Stimulated activated CD4-positive, alpha-beta T cell treated with anti-CD3 and anti-CD28 coated beads, TNF-alpha, amount 100 ng/mL, for 48 hours (primary cell): ENCODE measurements at regions not wholly inside any gene's neighbourhood (a gene's known extent, or its start where the extent isn't known, plus 50 kb on each side); places are given as distances from the start of the nearest gene placed in this dataset.

Experiments
- DNase-seq, 3 donors: peaks; one replicate each; pipeline ENCODE4 v3.0.0-alpha.2; 2020; ENCODE audit warnings: low read depth in 3 of 3

DNA sequence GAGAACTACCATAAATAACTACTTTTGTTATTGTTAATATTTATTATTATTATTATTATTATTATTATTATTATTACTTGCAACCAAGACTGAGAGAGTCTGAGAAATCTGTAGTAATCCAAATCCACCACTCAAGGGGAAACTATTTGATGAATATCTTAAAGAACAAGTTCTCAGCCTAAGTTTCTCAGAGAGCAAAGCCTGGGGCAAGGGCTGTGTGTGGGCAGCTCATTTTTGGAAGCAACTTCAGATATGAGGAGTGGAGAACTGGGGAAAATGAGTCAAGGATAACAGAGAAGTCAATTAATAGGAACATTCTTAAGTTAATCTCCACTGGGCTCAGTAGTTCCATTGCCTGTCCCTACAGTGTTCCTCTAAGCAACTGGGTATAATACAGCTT is 57.1 kb upstream of the KCNJ16 start:
- no peak for DNase-seq

DNA sequence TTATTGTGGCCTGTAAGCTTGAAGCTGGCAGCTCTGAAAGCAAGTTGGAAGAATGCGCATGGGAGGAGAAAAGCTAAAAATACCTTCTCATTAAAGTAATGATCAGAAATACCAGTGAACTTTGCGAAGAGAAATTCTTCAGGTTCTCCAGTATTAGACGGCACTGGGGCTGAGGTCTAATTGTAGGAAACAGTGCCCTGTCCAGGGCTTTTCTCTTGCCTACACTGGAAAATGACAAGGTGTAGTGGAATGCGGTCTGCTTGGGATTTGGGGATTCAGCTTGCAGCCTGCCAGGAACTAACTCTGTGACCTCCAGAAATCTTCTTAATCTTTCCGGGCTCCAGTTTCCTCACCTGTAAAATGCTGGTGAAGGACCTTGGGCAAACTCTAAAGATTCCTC is 53.3 kb upstream of the KCNJ16 start:
- no peak for DNase-seq

DNA sequence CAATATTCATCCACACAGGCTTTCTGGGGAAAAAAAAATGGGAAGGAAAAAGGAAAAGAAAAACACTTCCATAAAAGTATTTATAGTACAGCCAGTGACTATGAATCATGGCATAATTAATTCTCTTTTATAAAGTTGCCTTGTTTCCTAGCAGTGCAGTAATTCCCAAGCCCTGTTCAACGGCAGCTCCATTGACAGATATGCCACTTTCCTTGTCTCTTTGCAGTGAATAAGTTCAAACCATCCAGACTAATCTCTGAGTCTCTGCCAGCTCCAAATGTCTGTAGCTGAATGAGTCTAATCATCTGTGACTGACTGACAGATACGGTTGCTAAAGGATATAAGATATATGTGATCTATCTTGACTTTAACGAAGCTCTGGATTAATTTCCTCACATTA is 52.9 kb upstream of the KCNJ16 start:
- no peak for DNase-seq

DNA sequence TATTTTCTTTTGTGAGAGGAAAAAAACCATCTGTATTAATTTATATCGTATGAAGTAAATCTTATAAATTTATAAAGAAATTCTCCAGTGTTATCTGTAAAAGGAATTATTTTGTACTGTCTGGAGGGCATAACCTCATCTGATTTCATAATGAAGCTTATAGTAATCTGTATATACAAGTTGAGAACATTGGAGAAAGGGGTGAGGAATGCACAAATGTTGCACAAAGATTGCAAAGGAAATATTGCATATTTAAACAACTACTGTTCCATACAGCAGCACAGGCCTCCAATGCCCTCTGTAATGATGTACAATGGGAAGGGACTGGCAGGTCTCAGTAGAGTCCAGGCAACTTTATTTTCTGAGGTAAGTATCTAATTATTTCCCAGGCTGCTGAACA is 50.8 kb upstream of the KCNJ16 start:
- no peak for DNase-seq
